ENCODE measurements at regions not wholly inside any gene's neighbourhood (a gene's known extent, or its start where the extent isn't known, plus 50 kb on each side); places are given as distances from the start of the nearest gene placed in this dataset.

- TF ChIP-seq CTCF (IDR thresholded peaks at IDR 0.05) (no peak), EP300 (IDR thresholded peaks at IDR 0.05) (no peak), POLR2A (IDR thresholded peaks at IDR 0.05; ENCODE audit: low read depth) (no peak)
These were observed 321.5 kb downstream of the ALG10 start for GRCh38 chr12:34343766-34344165.
